Stomach (tissue), 8 donors: ENCODE measurements at regions not wholly inside any gene's neighbourhood (a gene's known extent, or its start where the extent isn't known, plus 50 kb on each side); places are given as distances from the start of the nearest gene placed in this dataset.

Source experiments
- DNase-seq, 2 donors: peaks; one replicate each; pipeline versions ENCODE4 v3.0.0 to v3.0.0-alpha.2; 2013 to 2019
- H3K27ac ChIP-seq, 5 donors: fragments of 200-600 bp in 4 of 5; sonication (generic) in 4 of 5; one replicate each; pipeline ENCODE4 v1.5.1; 2013 to 2019; ENCODE audit warnings: mild to moderate bottlenecking in 1 of 5, moderate library complexity in 1 of 5
- H3K27me3 ChIP-seq, 3 donors: fragments of 200-600 bp; sonication (generic); one replicate each; pipeline ENCODE4 v1.5.1; 2017 to 2019; ENCODE audit warnings: mixed run types in 1 of 3
- H3K36me3 ChIP-seq, 4 donors: fragments of 200-600 bp; sonication (generic); 1 replicate in 3 of 4; 2 replicates in 1 of 4; pipeline ENCODE4 v1.5.1; 2016 to 2019
- H3K4me1 ChIP-seq, 4 donors: fragments of 200-600 bp; sonication (generic); one replicate each; pipeline ENCODE4 v1.5.1; 2016 to 2019
- H3K4me3 ChIP-seq, 4 donors: fragments of 200-600 bp; sonication (generic) in 3 of 4; one replicate each; pipeline ENCODE4 v1.5.1; 2016 to 2019; ENCODE audit warnings: mild to moderate bottlenecking in 1 of 4
- H3K9me3 ChIP-seq, 4 donors: fragments of 200-600 bp; sonication (generic); one replicate each; pipeline ENCODE4 v1.5.1; 2016 to 2019
- EP300 ChIP-seq: sonication (generic); formaldehyde crosslinking; IDR thresholded peaks from one replicate; pipeline ENCODE4 v1.6.1; 2017; ENCODE audit warnings: antibody characterized with exemption
- POLR2A ChIP-seq, 4 donors: fragments of 450-650 bp; IDR thresholded peaks; one replicate each; pipeline ENCODE4 v1.6.1; 2016; ENCODE audit warnings: antibody characterized with exemption in 4 of 4, control low read depth in 2 of 4, mild to moderate bottlenecking in 1 of 4, moderate library complexity in 1 of 4
- POLR2AphosphoS5 ChIP-seq, 3 donors: sonication (generic); formaldehyde crosslinking; IDR thresholded peaks; one replicate each; pipeline ENCODE4 v1.6.1; 2016; ENCODE audit warnings: antibody characterized with exemption in 3 of 3
- WGBS, 5 donors: extraction: QIAGEN DNeasy Blood & Tissue Kit in 3 of 5; methylation state at CpG; one replicate each; pipeline versions ENCODE4 v1.1.5 to v1.1.7; 2013 to 2018; 5-methylcytosine and 5-hydroxymethylcytosine counted together
- intact Hi-C: fragments of 100-400 bp; cut with DNase I; formaldehyde crosslinking; loops from one replicate; pipeline ENCODE4 v1.15.1; 2023; ENCODE audit warnings: low total_unique reads
- TF ChIP-seq, protein P1 (sequence below), 7 experiments: fragments of 450-650 bp in 4 of 7; fragments of 200-600 bp in 3 of 7; sonication (generic) in 3 of 7; IDR thresholded peaks; one replicate each; pipeline ENCODE4 v1.5.1; 2016 to 2019; ENCODE audit warnings: antibody characterized with exemption in 7 of 7, control low read depth in 2 of 7, mild to moderate bottlenecking in 1 of 7
- donor health status: healthy with polysubstance abuse.
- donor health status: Bipolar disorder and iron deficiency.
- donor health status: healthy.

DNA sequence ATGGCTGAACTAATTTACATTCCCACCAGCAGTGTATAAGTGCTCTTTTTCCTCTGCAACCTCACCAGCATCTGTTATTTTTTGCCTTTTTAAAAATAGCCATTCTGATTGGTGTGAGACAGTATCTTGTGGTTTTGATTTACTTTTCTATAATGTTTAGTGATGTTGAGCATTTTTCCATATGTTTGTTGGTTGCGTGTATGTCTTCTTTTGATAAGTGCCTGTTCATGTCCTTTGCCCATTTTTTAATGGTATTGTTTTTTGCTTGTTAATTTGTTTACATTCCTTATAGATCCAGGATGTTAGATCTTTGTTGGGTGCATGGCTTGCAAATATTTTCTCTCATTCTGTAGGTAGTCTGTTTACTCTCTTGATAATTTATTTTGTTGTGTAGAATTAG lies 169.9 kb downstream of the PRL start:
- H3K4me3 ChIP-seq, result no peak overlapping the region
- TF ChIP-seq POLR2AphosphoS5 (IDR thresholded peaks at IDR 0.05) (no peak), POLR2A (IDR thresholded peaks at IDR 0.05) (no peak), EP300 (no peak)
- TF ChIP-seq, protein P1, sequence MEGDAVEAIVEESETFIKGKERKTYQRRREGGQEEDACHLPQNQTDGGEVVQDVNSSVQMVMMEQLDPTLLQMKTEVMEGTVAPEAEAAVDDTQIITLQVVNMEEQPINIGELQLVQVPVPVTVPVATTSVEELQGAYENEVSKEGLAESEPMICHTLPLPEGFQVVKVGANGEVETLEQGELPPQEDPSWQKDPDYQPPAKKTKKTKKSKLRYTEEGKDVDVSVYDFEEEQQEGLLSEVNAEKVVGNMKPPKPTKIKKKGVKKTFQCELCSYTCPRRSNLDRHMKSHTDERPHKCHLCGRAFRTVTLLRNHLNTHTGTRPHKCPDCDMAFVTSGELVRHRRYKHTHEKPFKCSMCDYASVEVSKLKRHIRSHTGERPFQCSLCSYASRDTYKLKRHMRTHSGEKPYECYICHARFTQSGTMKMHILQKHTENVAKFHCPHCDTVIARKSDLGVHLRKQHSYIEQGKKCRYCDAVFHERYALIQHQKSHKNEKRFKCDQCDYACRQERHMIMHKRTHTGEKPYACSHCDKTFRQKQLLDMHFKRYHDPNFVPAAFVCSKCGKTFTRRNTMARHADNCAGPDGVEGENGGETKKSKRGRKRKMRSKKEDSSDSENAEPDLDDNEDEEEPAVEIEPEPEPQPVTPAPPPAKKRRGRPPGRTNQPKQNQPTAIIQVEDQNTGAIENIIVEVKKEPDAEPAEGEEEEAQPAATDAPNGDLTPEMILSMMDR (IDR thresholded peaks at IDR 0.05), result no peak
- no peaks in the 10 kb centered on the region for H3K4me1 ChIP-seq
- peaks cover 0 to 15% (median 5%) of the 10 kb centered on the region in 4 donors for H3K9me3 ChIP-seq
- WGBS, 5 donors, result 89 to 100% (median 94%) methylated on average over 1 of the region's 1 CpG
- H3K36me3 ChIP-seq, result no peaks in the 10 kb centered on the region
- no peak overlapping the region for H3K27ac ChIP-seq
- intact Hi-C loops, result no loop called here
- no peak for DNase-seq
- no peaks in the 10 kb centered on the region for H3K27me3 ChIP-seq

- WGBS, 5 donors, result 92 to 96% (median 94%) methylated on average over 3 of the region's 3 CpGs
- Histone ChIP-seq H3K27me3 (no peaks in the 10 kb centered on the region), H3K27ac (no peak overlapping the region), H3K4me3 (no peak overlapping the region), H3K36me3 (no peaks in the 10 kb centered on the region), H3K4me1 (no peaks in the 10 kb centered on the region), H3K9me3 (peaks cover 0 to 15% (median 6%) of the 10 kb centered on the region in 4 donors)
- no peak for TF ChIP-seq POLR2AphosphoS5 (IDR thresholded peaks at IDR 0.05)
- TF ChIP-seq, protein P1 (IDR thresholded peaks at IDR 0.05), result no peak
- intact Hi-C loops, result no loop called here
- no peak for DNase-seq
Observed at GRCh38 chr6:22129751-22130150, 167.1 kb downstream of the PRL start.

- intact Hi-C loops, result no loop called here
- H3K9me3 ChIP-seq, result peaks cover 0 to 6% (median 0%) of the 10 kb centered on the region in 4 donors
- 68 to 84% (median 70%) methylated on average over 2 of the region's 2 CpGs for WGBS, 5 donors
- no peaks in the 10 kb centered on the region for H3K4me1 ChIP-seq
- no peaks in the 10 kb centered on the region for H3K36me3 ChIP-seq
- TF ChIP-seq EP300 (no peak), POLR2A (IDR thresholded peaks at IDR 0.05) (no peak), POLR2AphosphoS5 (IDR thresholded peaks at IDR 0.05) (no peak)
- TF ChIP-seq, protein P1 (IDR thresholded peaks at IDR 0.05), result no peak
- H3K27ac ChIP-seq, result no peak overlapping the region
- H3K27me3 ChIP-seq, result no peaks in the 10 kb centered on the region
- DNase-seq, result no peak
- H3K4me3 ChIP-seq, result no peak overlapping the region
Observed at GRCh38 chr6:22132656-22133055, 164.2 kb downstream of the PRL start.

GRCh38 chr6:22133357-22133756 lies 163.5 kb downstream of the PRL start:
- peaks cover 0 to 6% (median 0%) of the 10 kb centered on the region in 4 donors for H3K9me3 ChIP-seq
- TF ChIP-seq EP300 (no peak), POLR2A (IDR thresholded peaks at IDR 0.05) (no peak), POLR2AphosphoS5 (IDR thresholded peaks at IDR 0.05) (no peak)
- TF ChIP-seq, protein P1 (IDR thresholded peaks at IDR 0.05), result no peak
- WGBS, 5 donors, result 50 to 80% (median 56%) methylated on average over 4 of the region's 4 CpGs
- intact Hi-C loops, result no loop called here
- H3K27ac ChIP-seq, result no peak overlapping the region
- no peak overlapping the region for H3K4me3 ChIP-seq
- no peaks in the 10 kb centered on the region for H3K27me3 ChIP-seq
- H3K4me1 ChIP-seq, result no peaks in the 10 kb centered on the region
- H3K36me3 ChIP-seq, result no peaks in the 10 kb centered on the region
- no peak for DNase-seq
